HPDE6-E6E7 (cell line): ENCODE measurements at regions not wholly inside any gene's neighbourhood (a gene's known extent, or its start where the extent isn't known, plus 50 kb on each side); places are given as distances from the start of the nearest gene placed in this dataset.
"Not testable (repeated sequence)": the region's sequence is repeated elsewhere in the genome, so short reads cannot be mapped to it uniquely, and the experiment has no call there.

ENCODE experiments used
- DNase-seq: peaks from one replicate; pipeline ENCODE4 v3.0.0; 2011; ENCODE audit warnings: missing footprints; ENCODE audit errors: extremely low spot score

DNA sequence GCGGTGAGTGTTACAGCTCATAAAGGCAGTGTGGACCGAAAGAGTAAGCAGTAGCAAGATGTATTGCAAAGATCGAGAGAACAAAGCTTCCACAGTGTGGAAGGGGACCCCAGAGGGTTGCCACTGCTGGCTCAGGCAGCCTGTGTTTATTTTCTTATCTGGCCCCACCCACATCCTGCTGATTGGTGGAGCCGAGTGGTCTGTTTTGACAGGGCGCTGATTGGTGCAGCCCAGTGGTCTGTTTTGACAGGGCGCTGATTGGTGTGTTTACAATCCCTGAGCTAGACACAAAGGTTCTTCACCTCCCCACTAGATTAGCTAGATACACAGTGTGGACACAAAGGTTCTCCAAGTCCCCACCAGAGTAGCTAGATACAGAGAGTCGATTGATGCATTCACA lies 747.8 kb upstream of the NRXN1 start:
- DNase-seq = not testable (repeated sequence)

DNA sequence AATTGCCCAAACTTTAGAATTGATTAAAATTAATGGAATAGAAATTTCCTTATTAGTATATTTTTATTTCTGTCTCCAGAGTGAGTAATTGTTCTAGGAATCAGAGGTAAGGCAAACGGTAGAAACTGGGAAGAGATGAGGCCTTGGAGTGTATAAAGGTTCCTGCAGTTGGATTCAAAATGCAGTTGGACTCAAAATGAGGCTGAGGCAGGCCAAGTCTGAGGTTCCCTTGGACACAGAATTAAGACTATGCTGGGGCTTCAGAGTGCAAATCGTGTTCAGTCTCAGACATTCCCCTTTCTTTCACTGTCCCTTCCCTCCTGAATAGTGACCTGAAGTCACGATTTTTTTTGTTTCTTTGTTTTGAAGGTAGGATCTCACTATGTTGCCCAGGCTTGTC lies 746.9 kb upstream of the NRXN1 start:
- DNase-seq = no peak

DNA sequence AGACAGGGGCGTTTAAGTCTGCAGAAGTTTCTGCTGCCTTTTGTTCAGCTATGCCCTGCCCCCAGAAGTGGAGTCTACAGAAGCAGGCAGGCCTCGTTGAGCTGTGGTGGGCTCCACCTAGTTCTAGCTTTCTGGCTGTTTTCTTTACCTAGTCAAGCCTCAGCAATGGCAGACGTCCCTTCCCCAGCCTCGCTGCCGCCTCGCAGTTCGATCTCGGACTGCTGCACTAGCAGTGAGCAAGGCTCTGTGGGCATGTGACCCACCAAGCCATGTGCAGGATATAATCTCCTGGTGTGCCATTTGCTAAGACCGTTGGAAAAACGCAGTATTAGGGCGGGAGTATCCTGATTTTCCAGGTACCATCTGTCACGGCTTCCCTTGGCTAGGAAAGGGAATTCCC lies 742.7 kb upstream of the NRXN1 start:
- DNase-seq = not testable (repeated sequence)

DNA sequence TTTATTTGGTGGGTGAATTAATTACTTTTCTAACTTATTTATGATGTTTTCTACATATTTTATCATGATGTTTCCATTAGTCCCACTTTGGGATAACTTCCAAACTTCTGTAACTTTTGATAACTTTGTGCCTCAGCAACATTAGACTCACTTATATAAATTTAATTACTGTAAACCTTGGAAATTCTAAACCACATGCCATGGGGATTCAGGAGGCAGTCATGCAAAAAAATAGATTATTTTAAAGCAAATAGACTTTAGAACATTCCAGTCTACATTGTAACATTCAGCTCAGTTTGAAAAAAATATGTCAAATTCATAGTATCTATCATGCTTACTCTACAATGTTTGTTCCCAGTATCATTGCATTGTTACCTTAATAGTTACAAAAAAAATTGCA lies 728.5 kb upstream of the NRXN1 start:
- DNase-seq = no peak

DNA sequence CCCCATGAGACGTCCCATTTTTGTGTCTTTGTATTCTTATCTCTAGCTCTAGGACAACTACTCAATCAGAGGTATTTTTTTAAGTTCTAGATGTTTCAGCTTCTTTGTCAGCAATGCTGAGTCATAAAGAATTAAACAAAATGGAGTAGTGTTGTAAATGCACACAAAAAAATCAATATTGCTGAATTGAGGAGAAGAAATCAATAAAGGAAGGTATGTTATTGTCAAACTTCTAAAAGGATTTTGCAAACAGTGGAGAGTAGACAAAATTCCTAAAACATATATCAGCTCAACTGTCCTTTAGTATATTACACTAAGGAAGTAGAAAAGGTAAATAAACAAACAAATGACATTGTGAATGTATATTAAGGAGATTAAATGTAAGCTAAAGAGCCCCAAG lies 726.1 kb upstream of the NRXN1 start:
- no peak for DNase-seq

DNA sequence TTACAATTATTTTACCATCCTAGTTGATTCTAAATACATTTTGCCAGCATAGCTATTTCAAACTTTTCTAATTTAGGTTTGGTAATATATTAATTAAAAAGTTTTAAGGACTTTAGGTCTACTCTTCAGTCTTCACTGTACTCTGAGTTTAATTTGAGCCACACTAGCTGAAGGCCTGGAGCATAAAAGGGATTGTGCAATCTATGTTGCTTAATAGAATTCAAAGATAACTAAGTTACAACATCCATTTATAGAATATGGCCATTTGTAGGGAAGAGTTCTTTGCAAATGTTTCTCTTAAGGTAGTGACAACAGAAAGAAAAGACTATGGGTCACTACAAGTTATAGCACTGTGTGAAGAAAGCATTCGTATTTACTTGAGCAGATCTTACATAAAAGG lies 702.2 kb upstream of the NRXN1 start:
- DNase-seq = no peak

DNA sequence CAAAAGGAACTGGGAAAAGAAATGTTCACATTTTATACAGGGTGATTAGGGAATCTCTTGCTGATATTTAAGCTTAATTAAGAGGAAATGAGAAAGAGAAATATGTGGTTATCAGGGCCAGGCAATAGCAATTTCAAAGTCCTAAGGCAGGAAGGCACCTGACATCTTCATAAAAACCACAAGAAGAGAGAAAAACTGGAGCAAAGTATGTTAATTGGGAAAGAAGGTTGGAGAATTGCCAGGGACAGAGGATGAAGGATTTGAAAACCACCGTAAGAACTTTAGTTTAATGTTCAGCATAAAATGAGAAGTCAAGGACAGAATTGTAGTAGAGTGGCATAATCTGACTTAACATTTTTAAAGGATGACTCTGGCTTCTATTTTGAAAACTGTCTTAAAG lies 691.8 kb upstream of the NRXN1 start:
- no peak for DNase-seq

DNA sequence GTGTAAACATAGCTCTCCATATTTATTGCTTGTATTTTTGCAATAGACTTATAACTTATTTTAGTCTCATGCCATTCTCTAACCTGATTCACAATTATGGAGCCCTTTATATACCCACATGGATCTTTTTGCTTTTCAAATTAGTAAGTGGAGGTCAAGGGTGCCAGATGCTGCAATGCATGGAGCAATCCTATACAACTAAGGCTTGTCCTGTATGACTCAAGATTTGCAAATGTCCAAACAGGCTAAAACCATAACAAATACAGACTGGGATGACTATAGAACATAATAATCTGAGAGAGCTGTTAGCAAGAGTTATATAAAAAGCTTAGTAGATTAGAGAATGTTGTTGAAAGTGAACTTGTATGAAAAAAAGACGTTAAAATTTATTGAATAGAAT lies 690.4 kb upstream of the NRXN1 start:
- DNase-seq = peak; percentile 3

DNA sequence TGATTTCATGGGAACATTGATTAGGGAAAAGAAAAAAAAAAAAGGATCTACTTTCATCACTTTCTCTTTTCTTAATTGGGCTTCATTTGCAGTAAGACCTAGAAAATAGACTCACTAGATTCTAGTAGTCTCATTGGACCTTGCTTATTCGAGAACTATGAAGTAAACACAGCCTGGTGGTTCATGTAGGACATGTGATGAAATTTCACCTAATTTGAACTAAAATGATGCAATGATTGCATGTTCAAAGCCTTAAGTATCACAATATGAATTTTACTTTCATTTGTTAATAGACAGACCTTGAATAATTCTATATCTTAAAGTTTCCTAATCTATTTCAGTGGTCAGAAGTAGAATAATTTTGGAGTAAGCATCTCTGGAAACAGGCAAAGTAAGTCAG lies 688.9 kb upstream of the NRXN1 start:
- no peak for DNase-seq

DNA sequence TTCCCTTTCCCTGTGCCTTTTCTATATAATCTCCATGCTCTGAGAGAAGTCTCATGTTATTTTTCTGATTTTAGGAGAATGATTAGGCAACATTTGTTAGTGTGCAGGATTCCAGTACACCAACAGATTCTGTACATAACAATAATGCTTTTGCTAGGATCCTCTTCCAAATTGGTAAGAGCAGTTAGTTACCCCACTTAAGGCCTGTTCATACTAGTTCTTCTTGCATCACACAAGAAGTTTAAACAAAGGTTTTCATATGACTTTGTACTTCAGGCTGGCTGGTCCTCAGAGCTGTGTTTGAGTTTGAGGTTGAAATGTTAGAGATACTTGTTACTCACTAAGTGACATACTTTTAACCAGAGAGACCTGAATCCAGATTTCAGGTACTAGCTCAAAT lies 686.9 kb upstream of the NRXN1 start:
- DNase-seq = no peak

DNA sequence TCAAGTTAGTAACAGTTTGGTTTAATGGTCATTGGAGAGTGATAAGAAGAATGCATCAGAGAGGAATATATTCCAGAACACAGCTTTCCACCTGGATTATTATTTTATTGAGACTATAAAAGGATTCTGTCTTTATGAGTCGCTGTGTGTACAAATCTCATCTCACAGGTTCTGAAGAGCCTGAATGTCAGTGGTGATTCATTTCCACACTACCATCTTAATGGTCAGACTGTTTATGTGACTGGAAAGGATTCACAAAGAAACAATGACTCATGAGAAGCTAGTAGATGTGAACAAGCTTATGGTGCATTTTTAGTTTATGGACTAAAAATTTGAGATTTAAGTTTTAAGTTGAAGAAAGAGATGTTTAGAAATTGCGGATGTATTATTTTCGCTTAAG lies 685.4 kb upstream of the NRXN1 start:
- peak; percentile 14 for DNase-seq

DNA sequence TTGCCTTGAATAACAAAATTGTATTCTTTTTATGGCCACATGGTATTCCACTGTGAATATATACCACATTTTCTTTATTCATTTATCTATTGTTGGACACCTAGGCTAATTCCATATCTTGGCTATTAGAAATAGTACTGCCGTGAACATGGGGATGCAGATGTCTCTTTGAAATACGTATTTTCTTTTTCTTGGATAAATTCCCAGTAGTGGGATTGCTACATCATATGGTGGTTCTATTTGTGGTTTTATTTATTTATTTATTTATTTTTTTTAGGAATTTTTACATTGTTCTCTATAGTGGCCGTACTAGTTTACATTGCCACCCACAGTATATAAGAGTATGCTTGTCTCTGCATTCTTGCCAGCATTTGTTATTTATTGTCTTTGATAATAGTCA lies 679.8 kb upstream of the NRXN1 start:
- DNase-seq = no peak

DNA sequence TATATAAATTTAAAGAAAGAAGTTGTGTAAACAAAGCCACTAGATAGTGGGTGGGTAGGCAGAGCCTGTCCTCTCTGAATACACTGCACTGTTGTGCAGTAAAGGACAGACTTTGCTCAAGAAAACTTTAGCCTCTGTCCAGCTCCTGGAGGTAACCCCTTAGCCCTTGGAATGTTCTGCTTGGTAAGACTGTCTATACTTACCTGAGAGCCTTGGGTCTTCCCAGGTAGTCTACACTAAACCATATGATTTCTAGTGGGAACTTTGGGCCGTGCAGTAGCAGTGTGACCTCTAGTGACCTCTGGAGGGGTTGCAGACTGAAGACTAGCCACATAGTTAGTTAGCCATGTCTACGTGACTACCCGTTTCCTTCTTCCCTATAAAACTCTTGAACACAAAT lies 678.3 kb upstream of the NRXN1 start:
- DNase-seq = no peak

DNA sequence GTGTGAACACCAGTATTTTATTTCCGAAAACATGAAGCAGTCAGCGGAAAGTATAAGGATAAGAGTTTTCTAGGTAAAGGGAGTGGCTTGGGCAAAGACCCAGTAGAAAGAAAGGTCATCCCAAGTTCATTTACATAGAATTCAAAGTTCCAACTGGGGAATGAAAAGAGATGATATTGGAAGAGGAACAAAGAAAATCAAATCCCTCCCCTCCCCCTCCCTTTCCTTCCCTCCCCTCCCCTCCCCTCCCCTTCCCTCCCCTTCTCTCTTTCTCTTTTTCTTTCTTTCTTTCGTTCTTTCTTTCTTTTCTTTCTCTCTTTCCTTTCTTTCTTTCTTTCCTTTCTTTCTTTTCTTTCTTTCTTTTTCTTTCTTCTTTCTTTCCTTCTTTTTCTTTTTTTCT lies 675.7 kb upstream of the NRXN1 start:
- DNase-seq = no peak

DNA sequence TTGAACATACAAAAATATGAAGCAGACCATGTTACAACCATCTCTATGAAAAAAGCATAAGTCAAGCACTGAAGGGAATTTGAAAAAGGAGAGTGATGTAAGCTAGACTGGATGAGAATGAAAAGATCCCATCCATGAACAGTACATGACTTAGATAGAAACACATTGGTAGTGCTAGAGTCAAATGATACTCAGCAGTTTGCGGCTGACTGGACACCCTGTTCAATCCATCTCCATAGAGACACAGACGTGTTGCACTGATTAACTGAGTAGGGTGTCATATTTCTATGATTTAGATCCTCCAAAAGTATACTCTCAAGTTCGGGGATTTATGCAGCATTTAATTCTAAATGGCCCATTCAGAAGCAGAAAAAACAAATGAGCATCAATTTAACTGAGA lies 674.3 kb upstream of the NRXN1 start:
- no peak for DNase-seq

DNA sequence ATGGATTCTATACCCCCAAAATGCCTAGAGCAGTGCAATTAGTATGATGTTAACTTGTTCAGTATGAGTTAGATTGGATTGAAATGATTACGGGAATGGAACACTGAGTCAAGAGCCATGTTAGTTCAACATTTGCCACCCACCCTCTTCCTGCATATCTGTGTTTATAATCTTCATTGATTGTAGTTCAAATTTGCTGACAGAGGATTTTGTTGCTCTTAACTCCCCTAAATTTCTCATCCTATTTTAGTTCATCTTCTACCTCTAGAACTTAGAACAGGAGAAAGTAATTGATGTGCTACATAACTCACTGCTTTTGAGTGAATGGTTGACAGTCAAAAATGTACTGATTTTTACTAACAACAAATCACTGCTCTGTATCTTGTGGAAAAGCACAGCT lies 673.5 kb upstream of the NRXN1 start:
- DNase-seq = no peak

DNA sequence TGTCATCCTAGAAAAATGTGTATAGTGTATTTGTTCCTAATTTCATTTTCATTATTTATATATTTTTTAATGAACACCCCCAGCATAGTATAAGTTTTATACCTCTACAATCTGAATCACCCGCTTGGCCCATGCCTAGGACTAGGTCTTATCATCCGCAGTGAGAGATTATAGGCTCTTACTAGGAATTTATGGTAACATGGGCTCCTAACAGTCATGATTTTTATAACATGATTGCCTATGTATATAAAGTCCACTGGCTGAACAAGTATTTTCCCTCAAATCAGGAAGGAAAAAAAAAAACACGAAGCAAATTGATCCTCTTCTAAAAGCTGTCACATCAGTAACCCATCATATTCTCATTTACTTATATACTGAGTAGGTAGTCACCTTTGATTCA lies 666.1 kb upstream of the NRXN1 start:
- DNase-seq = no peak

DNA sequence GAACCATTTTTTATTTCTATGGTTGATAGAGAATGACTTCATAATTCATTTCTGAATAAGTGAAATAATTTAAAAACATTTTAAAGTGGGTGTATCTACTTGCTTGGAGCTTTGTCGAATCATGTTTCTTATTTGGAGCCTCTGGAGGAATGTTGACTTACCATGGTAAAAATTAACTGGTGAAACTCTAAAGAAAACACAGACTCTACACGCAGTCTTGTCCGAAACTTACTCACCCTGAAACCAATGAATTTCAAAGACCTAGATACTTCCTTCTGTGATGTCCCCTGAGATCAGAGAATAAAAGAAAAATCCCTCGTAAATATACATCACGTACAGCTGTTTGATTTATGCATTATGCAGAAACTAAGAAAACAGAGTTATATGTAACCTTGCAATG lies 665.2 kb upstream of the NRXN1 start:
- DNase-seq = no peak

DNA sequence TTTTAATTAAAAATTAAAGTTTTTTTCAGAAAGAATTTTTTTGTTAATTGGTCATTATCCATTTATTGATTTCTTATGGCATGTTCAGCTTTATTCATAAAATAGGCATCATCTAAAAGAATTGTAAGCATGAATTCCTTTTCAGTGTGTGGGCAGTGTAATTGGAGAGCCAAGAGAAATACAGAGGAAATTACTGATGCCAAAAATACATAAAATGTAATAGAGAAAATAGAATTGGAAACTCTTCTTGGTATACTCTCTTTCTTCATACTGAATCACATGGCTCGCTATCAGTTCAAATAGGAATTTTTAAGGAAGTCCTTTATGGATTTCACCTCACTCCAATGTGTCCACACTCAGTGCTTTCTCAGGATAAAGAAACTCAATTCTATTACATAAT lies 663.6 kb upstream of the NRXN1 start:
- DNase-seq = no peak

DNA sequence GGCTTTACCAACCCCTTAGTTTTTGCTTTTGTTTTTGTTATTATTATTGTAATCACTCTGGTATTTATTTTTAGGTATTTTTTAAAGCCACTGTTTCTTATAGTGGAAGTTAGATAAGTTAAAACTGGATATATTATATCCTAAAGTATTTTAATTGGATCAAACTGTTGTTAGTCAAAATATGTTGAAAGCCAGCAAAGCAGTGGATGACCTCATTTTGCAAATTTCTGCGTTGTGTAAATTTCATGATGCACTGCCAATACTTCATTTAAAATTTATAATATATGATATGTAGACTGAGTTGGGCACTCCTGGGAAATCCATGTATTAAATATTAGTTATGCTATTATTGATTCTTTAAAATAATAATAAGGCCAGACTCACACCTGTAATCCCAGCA lies 661.7 kb upstream of the NRXN1 start:
- no peak for DNase-seq

DNA sequence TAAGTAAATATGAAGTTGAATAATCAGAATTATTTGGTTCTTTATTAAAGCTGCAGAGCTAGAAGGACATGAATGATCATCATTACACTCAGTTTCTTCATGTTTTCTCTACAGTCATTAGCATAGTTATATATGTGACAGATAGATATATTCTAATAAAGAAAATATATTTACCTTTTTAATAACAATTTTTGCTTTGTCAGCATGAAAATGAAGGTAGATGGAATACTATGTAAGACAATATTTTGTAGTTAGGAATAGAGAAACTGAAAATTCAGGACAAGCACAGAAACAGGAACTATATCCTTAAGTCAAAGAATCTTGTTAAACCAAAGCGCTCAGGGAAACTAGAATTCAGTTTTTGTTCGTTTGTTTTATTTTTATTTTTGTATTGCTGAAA lies 649.9 kb upstream of the NRXN1 start:
- no peak for DNase-seq

DNA sequence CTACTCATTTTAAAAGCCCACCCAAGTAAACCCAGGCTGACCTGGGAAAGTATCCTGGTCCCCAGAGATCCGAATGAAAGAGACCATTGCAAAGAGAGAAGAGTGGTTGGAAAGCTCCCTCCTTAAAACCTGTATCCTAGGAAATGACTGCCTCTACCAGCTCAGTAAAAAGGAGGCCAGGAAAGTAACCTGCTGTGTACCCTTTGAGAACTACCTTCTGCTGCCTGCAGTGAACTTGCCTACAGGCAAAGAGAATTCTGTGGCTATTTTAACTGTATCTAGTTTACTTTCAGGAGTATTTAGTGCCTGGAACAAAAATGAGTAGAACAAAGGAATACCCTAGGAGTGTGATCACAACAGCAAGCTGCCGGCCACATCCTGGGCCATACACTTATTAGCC lies 641.7 kb upstream of the NRXN1 start:
- DNase-seq = no peak

DNA sequence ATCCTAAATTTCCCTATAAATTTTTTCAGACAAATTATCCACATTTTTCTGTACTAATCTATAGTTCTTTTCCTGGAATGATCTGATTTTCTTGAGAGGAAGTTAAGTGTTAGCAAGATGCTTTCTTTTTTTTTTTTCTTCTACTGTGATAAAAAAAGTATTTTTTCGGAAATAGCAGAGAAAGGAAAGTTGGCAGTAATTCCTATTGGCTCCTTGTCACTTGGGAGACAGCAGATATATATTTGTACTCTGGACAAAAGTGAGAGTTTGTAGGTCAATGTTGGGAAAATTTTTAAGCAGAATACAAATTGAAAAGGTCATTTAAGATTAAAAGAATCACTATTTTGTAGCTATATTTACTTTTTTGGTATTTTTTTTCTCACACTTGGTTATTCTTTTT lies 635.7 kb upstream of the NRXN1 start:
- no peak for DNase-seq

DNA sequence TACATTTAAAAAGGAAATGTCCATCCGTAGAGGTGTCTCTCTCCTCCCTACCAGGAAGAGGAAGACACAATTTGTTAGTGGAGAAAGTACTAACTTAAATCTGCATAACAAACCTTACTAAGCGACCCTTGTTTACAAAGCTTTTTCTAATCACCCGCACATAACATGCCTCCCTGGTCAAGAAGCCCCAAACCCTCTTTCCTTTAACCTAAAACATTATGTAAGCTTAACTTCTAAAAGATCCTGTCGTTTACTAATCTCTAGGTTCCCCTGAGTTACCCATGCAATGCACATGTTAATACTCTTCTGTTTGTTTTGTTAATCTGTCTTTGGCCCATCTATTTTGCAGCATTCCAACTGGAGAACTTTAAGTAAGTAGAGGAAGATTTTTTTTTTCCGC lies 630.3 kb upstream of the NRXN1 start:
- DNase-seq = no peak

DNA sequence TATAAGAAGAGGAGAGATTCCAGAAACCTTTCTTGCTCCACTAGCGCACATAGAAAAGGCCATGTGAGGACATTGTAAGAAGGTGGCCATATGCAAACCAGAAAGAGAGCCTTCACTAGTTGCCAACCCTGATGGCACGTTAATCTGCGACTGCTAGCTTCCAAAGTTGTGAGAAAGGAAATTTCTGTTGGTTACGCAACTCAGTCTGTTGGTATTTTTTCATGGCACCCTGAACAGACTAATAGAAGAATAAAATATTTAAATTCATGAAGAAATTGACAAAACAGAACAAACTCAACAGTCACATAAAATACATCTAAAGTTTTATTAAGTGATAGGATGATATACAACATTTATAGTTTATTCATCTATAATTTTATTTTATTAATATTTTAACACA lies 625.9 kb upstream of the NRXN1 start:
- DNase-seq = no peak
